HG02943 (cell line): ENCODE measurements at regions not wholly inside any gene's neighbourhood (a gene's known extent, or its start where the extent isn't known, plus 50 kb on each side); places are given as distances from the start of the nearest gene placed in this dataset.

ENCODE experiments used
- ATAC-seq: cut with Tn5 transposase; IDR thresholded peaks from one replicate; pipeline ENCODE4 v1.9.1; 2021; ENCODE audit warnings: mild to moderate bottlenecking, low read depth, moderate library complexity; ENCODE audit not compliant: unreplicated experiment

DNA sequence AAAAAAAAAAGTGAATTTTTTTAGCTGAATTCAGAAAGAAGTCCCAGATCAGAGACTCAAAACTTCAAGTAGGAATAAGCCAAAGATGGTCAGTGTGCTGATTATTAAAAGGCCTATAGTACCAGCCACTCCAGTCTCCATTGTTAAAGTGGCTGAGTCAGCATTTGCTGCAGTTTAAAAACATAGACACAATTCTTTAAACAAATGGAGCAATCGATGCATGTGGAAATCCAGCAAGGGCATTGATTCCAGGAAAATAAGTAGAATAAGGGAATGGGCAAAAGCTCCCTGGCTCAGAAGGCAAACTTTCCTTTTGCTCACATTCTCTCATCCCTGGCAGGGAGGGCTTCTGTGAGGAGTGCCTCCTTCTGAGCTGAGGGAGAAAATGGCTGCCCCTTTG lies 317.6 kb downstream of the LRIG3 start:
- ATAC-seq = no peak

DNA sequence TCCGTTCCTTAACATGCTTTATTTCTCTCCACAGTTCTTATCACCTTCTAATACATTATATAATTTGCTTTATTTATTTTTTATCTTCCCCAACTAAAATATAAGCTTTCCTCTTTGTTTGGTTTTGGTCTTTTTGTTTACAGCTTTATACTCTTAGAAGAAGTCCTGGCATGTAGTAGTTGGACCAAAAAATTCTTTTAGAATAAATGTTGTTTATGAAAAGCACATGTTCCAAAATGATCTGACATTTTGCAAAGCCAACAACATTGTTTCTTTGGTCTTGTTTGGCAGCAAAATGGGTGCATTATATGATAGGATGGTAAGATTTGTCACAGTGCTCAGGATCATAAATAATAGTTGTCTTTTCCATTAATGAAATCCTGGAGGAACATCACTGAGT lies 312.5 kb downstream of the LRIG3 start:
- ATAC-seq = no peak

DNA sequence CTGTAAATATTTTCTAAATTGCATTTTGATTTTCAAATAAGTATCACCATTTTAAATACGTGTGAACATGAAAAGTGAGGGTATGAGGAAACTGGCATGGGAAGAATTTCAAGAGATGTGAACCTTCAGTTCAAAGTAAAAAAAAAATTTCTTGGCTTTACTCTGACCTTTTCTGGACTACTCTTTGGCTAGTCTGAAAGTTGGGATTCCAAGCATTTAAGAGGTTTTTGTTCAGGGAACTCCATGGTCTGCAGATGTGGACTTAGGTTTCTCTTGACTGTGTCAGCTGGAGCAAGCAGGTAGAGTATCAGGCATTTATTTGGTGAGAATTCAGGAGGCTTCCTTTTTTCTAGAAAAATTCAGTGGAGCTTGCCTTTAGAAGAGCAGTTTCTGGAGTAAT lies 311.6 kb downstream of the LRIG3 start:
- ATAC-seq = no peak

DNA sequence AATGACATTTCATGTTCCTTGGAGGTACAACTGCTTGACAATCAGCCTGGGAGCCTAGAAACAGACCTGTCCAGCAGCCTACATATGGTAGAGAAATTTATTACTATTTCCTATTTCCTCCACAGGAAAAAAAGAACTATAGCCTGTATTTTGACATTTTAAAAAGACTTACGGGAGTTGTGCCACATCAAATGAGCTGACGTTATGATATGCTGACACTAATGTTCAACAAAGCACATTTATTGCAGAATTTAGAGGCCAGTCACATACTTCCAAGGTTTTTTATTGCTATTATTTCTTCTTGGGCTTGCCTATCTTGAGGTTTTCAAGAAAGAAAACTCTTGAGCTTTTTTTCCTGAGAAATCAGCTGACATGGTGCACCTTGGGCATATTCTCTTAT lies 305.3 kb downstream of the LRIG3 start:
- no peak for ATAC-seq

DNA sequence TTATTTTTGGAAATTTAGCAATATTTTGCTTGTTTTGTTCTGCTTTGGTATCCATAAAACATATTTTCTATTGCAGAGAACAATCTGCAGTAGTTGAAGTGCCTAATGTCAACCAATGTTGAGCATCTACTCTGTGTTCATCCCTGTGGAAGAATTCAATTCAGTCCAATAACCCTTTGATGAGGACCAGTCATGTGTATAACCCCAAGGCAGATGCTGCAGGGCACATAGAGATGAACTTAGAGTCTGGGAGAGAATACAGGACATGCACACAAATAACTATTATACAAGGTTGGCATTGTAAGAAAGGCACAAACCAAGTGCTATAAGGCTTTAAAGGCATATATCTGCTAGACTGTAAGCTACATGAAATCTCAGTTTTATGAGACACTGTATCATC lies 304.7 kb downstream of the LRIG3 start:
- no peak for ATAC-seq

DNA sequence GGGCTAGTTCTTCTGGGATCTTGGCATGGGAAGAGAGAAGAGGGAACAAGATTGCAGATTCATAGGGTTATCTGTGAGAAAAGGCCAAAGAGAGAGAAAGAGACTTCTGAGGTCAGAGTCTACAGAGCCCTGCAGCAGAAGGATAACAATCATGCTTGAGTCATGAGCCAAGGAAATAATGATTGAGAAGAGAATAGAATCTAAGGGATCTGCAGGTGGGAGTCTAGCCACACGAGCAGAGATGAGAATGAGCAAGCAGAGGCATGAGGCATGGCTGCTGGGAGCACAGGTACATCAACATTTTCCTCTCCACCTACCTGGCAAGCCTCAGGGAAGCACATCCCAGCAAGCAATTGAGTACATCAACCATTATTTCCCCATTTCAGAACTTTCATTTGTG lies 303.7 kb downstream of the LRIG3 start:
- no peak for ATAC-seq

DNA sequence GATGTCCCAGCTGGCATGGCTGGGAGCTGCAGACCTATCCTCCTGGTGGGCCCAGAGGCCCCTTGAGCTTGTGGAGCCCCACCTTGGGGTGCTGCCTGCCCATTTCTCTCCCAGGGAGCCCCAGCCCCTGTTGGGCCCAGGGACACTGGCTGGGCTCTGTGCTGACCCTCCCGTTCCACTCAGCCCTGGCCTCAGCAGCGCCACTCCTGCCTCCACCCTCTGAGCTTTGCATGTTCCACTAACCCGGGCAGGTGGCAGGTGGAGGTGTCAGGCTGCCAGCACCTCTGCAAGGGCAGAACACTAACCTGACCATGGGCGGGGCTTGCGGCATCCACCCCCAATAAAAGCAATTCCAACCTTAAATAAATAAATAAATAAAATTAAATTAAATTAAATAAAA lies 299.2 kb downstream of the LRIG3 start:
- ATAC-seq = no peak

DNA sequence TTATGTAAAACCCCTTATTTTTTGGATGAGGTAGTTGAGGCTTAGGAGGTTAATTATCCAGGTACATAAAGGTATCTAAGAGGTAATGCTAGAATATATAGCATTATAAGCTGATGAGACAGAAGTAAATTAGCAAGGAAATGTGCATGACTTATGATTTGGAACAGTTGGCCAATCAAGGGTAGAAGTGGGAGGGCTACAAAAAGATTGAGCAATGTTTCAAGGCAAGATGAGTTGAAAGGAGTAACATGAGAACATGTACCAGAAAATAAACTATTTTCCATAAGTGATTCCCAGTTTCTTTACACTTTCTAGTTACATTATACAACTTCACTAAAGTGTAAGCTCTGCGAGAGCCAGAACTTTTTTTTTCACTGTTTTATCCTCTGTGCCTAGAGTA lies 290.9 kb downstream of the LRIG3 start:
- no peak for ATAC-seq

DNA sequence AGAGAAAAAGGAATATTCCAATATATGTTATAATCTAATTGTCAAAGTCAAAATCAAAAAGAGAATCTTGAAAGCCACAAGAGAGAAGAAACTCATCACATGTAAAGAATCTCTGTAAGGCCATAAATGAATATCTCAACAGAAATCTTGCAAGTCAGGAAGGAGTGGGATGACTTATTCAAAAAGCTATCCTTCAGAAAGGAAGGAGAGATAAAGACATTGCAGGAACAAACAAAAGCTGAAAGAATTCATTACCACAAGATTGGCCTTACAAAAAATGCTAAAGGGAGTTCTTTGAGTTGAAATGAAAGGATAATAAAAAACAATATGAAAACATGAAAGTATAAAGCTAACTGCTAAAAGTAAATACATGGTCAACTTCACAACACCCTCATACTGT lies 286.8 kb downstream of the LRIG3 start:
- no peak for ATAC-seq

DNA sequence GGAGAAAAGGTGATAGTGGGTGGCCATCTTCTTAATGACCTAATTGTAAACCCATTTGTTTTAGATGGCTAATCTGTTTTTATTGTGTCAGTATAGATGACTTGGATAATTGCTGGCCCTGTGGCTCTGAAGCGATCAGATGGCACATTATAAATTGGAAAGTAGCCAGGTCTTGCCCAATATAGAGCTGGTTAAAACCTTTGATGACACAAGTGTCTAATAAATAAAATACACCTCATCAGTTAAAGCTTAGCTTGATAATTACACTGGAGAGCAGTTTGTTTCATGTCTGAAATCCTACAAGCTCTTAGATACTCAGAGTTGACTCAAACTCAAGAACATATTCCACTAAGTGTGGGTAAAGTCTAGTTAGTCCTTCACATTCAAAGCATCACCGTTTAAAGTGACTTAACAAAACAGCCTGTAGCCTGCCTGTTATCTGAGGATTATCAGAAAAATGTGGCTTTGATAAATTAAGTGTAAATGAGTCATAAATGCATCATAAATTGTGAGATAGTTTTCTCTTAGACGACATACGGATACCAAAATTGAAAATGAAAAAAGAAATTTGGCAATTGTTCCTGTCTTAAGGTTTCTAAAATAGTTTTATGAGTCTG lies 280.9 kb downstream of the LRIG3 start:
- no peak for ATAC-seq

DNA sequence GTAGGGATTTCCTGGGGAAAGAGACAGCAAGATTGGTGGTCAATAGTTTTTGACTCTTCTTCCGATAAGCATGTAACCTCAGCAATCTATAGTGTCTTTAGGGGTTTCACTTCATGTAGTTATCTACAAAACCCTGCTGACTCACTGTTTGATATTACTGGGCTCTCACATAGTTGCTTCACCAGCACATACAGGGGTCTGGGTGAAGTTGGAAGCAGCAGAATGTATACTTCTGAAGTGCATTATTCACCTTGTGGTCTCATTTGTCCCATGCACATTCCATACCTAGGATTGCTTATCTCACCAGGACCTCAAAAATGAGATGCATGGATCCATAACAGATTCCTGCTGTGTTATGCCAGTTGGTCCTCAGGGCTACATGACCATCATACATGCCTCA lies 280.0 kb downstream of the LRIG3 start:
- no peak for ATAC-seq

DNA sequence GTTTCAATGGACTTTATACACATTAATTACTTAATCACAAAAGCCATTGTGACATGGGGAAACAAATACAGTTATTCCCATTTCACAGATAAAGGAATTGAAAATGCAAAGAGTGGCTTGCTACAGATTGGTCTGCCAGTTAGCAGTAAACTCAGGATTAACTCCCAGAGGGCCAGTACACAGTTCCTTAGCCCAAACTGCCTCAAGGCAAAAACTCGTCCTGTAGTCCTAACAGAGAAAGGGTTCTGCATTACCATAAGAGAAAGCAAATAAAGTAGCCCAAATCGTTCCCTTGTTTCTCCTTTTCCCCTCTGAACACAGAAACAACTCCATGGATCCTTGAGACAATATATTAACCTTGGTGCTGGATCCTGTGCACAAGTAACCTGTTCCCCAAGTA lies 274.4 kb downstream of the LRIG3 start:
- ATAC-seq = no peak

DNA sequence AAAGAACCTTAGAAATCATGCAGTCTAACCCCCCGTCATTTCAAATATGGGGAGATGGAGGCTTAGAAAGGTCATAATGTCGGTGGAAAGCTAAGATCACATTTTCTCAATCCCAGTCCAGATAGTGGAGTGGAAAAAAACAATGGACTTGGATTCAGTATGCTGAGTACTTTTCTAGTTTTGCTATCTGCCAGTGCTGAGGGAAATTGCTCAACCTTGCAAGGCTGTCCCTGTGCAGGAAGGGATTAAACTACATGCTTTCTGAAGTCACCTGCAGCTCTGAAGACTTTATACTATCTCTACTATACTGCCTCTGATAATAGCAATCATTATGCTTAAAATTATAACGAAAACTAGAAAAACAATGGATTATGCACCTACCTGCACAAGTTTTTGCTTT lies 272.8 kb downstream of the LRIG3 start:
- no peak for ATAC-seq

DNA sequence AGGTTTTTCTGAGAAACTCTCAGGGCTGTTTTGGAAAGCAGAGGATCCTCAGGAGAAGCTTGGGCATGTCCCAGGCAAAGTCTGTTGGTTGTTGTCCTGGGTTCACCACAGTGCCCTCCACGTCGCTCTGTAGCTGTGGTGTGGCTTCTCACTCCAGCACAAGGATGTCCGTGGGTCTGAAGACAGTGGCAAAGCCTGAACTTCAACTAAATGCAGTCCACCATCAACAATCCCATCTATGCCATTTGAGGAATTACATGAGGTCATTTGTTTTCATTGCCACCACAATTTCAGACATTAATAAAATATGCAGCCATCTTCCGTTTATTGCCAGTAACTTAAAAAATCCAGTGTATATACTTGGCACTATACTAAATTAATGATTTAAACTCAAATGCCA lies 272.1 kb downstream of the LRIG3 start:
- no peak for ATAC-seq

DNA sequence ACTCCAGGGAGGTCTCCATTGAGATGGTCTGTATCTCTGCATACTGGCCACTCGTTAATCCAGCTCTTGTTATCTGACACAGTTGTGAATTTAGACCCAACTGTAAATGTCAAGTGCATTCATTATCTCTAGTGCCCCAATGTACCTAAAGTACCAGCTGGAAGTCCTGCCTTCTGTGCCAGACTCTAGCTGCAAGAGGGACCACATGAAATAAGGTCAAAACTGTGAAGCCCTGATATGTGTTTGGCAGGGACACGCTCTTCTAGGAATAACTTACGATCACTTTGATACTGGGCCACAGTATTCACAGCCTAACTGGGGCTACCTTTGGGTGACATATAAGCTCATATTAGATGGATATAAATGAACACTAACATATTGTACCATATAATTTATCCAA lies 268.5 kb downstream of the LRIG3 start:
- no peak for ATAC-seq

DNA sequence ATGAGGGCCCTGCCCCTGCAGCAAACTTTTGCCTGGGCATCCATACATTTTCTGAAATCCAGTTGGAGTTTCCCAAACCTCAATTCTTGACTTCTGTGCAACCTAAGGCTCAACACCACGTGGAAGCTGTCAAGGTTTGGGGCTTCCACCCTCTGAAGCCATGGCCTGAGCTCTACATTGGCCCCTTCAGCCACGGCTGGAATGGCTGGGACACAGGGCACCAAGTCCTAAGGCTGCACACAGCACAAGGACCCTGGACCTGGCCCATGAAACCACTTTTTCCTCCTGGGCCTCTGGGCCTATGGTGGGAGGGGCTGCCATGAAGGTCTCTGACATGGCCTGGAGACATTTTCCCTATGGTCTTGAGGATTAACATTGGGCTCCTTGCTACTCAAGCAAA lies 266.3 kb downstream of the LRIG3 start:
- no peak for ATAC-seq

DNA sequence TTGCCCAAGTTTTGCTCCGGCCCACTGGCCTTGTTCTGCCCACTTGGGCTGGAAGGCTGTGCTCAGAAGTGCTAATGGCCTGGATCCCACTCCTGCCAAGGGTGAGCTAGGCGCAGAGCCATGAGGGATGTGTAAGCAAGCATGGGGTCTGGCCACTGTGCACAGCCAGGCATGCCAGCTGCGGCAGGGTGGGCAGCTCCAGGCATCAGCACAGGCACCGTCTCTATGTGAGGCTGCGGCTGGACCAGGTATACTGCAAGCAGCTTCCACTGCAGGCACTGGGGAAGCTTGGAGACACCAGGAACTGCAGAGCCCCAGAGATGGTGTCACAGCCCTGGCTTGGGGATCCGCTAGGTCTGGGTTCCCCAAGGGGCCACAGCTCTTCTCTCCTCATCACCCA lies 264.9 kb downstream of the LRIG3 start:
- ATAC-seq = no peak

DNA sequence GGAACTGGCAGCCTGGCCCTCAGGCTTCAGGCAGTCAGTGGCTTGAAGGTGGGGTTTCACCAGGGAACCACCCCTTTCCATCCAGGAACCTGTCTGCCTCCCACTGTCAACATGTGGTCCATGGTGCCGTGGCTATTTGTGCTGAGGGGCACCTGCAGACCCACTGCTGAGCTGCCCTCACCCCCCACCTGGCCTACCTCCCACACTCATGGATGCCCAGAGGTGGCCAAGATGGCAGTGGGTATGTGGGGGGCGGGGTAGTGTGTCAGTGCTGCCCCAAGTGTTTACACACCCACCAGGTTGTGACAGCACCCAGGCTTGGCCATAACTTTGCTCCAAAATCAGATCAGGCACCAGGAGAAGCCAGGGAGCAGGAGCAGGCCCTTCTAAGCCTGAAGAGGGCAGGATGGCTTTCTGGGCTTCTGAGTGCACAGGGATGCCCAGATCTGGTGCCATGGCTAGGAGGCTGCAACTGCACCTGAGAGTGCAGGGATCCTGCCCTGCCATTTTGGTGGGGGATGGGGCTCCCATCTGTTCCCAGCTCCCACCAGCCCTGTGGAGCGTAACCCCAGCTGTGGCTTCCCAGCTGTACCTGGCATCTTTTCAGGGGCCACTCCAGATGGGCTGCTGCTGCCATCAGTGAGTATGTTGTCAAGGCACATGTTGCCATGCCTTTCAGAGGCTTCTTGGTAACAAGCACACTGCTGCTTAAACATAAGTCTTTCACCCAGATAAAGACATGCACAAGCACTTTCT lies 263.9 kb downstream of the LRIG3 start:
- ATAC-seq = no peak

DNA sequence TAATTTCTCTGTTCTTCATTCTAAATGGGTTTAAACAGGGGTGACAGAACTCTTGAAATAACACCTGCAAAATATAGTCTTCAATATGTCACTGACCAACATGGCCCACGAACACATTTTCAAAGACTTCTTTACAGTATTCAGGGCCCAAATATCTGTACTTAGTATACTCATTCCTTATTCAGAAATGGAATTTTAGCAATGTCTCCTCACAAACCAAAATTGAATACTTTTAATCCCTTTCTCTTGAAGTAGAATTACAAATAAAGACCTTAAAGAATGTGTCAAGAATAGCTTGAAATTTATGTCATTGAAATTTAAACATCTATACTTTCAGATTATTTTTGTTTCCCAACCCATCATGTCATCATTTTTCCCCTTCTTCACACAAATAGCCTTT lies 263.1 kb downstream of the LRIG3 start:
- ATAC-seq = no peak

DNA sequence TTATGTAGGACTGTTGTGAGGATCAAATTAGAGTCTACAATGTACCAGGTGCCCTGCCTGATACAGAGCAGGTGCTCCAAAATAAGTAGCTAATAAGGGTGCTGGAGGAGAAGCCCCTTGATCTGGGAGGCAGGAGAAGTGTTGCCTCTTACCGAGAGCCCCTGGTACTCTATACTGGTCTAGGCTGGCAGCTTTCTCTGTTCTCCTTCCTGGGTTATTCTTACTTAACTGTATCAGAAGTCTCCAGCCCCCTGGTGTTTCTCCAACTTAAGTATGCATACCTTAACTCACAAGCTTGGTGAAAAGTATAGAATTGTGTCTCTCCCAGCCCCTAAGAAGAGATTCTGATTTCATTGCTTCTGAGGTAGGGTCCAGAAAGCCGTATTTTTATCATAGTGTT lies 254.9 kb downstream of the LRIG3 start:
- no peak for ATAC-seq

DNA sequence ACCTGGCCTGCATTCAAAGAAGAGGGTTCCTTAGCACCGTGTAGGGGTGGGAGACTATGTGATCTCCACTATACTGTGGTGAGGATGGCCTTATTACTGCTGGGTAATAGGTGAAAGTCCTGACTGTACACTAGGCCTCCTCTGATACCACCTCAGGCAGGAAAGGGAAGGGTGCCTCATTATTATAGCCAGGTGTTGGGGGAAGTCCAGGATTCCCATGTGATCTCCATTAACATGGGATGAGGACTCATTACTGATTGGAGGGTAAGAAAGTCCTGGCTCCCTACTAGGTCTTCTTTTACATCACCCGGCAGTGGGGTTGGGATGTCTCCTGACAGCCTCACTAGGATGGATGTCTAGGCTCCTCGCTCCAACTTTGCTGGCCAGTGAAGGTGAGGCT lies 252.1 kb downstream of the LRIG3 start:
- no peak for ATAC-seq

DNA sequence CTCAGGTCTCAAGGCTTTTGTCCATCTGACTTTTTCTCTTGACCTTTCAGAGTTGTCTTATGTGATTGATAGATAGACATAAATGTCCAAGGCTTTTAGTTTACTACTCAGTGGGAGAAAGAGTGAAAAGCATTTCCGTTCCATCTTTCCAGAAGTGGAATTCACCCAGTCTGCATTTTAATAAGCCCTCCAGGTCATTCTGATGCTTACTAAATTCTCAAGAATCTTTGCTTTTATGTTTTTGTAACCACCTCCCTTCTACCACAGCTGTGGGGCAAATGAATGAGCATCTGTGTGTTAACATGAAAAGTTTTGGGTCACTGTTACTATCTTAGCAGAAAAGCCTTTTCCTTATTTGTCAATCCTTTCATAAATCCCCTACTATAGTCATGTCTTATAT lies 251.4 kb downstream of the LRIG3 start:
- ATAC-seq = no peak

DNA sequence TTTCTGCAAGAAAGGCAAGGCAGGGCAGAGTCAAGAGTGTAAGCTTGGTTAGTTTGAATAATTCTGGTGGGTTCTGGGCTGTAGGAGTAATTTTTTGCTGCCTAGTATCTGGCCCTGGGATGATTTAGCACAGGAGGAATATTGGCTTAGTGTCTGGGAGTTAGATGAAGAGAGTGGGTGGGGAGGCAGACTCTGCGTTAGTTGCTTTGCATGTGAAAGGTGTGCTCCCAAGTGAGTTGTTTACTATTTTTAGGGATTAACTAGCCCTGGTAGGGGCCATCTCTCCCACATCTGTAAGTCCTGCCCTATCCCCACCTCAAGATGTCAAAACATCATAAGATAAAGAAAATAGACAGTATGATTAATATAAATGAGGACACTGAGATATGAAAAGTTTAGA lies 249.7 kb downstream of the LRIG3 start:
- no peak for ATAC-seq
